NB4 (cell line): ENCODE measurements at regions not wholly inside any gene's neighbourhood (a gene's known extent, or its start where the extent isn't known, plus 50 kb on each side); places are given as distances from the start of the nearest gene placed in this dataset.

ENCODE experiments used
- POLR2A ChIP-seq: IDR thresholded peaks from 2 replicates; pipeline ENCODE4 v1.6.1; 2011; ENCODE audit warnings: mild to moderate bottlenecking; ENCODE audit not compliant: insufficient read length; ENCODE audit errors: extremely low read depth
- TF ChIP-seq, protein P1 (sequence below): IDR thresholded peaks from one replicate; pipeline ENCODE4 v1.5.1; 2012; ENCODE audit warnings: low read depth, low read length
- TF ChIP-seq, protein P2 (sequence below): IDR thresholded peaks from 2 replicates; pipeline ENCODE4 v1.6.1; 2011; ENCODE audit warnings: low read depth, low read length

DNA sequence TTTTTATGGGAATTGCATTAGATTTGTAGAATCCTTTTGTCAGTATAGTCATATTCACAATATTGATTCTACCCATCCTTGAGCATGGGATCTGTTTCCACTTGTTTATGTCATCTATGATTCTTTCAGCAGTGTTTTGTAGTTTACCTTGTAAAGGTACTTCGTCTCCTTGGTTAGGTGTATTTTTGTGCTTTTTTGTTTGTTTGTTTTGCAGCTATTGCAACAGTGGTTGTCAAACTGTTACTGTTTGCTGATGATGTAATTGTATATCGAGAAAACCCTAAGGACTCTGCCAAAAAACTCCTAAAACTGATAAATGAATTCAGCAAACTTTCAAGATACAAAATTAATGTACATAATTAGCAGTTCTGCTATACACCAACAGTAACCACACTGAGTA is 127.9 kb upstream of the AR start:
- TF ChIP-seq, protein P1, sequence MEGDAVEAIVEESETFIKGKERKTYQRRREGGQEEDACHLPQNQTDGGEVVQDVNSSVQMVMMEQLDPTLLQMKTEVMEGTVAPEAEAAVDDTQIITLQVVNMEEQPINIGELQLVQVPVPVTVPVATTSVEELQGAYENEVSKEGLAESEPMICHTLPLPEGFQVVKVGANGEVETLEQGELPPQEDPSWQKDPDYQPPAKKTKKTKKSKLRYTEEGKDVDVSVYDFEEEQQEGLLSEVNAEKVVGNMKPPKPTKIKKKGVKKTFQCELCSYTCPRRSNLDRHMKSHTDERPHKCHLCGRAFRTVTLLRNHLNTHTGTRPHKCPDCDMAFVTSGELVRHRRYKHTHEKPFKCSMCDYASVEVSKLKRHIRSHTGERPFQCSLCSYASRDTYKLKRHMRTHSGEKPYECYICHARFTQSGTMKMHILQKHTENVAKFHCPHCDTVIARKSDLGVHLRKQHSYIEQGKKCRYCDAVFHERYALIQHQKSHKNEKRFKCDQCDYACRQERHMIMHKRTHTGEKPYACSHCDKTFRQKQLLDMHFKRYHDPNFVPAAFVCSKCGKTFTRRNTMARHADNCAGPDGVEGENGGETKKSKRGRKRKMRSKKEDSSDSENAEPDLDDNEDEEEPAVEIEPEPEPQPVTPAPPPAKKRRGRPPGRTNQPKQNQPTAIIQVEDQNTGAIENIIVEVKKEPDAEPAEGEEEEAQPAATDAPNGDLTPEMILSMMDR: no peak
- no peak for TF ChIP-seq POLR2A
- TF ChIP-seq, protein P2, sequence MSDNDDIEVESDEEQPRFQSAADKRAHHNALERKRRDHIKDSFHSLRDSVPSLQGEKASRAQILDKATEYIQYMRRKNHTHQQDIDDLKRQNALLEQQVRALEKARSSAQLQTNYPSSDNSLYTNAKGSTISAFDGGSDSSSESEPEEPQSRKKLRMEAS: no peak
